T-helper 2 cell treated with Interferon-gamma antibody and Interleukin-4, amounts not matched to agents 5 μg/mL and 100 μg/mL, for 36 hours (primary cell): ENCODE measurements at regions not wholly inside any gene's neighbourhood (a gene's known extent, or its start where the extent isn't known, plus 50 kb on each side); places are given as distances from the start of the nearest gene placed in this dataset.
"Not testable (repeated sequence)": the region's sequence is repeated elsewhere in the genome, so short reads cannot be mapped to it uniquely, and the experiment has no call there.

Experiments used
- DNase-seq: peaks from one replicate; pipeline ENCODE4 v3.0.0; 2021; ENCODE audit warnings: low spot score
- H3K27ac Mint-ChIP-seq: one replicate; pipeline ENCODE4 v1.8.0; 2021; ENCODE audit warnings: mild to moderate bottlenecking, mixed read lengths
- H3K27me3 Mint-ChIP-seq: one replicate; pipeline ENCODE4 v1.8.0; 2021; ENCODE audit warnings: low read depth, mixed read lengths
- H3K36me3 Mint-ChIP-seq: one replicate; pipeline ENCODE4 v1.8.0; 2021; ENCODE audit warnings: low read depth, mixed read lengths
- H3K4me1 Mint-ChIP-seq: one replicate; pipeline ENCODE4 v1.8.0; 2021; ENCODE audit warnings: low read depth, mixed read lengths
- H3K4me3 Mint-ChIP-seq: one replicate; pipeline ENCODE4 v1.8.0; 2022; ENCODE audit warnings: mild to moderate bottlenecking, moderate library complexity, mixed read lengths
- H3K9me3 Mint-ChIP-seq: one replicate; pipeline ENCODE4 v1.8.0; 2021; ENCODE audit warnings: mixed read lengths

- Mint-ChIP-seq H3K36me3 (no peaks in the 10 kb centered on the region), H3K9me3 (no peaks in the 10 kb centered on the region), H3K4me3 (no peak overlapping the region), H3K27me3 (no peaks in the 10 kb centered on the region), H3K27ac (no peak overlapping the region), H3K4me1 (no peaks in the 10 kb centered on the region)
- no peak for DNase-seq
These were observed 167.6 kb downstream of the EPM2A start for GRCh38 chr6:145567684-145568252.

- no peak for DNase-seq
- no peaks in the 10 kb centered on the region for H3K9me3 Mint-ChIP-seq
- no peaks in the 10 kb centered on the region for H3K27me3 Mint-ChIP-seq
- H3K36me3 Mint-ChIP-seq, result no peaks in the 10 kb centered on the region
- H3K4me3 Mint-ChIP-seq, result no peak overlapping the region
- no peaks in the 10 kb centered on the region for H3K4me1 Mint-ChIP-seq
- H3K27ac Mint-ChIP-seq, result no peak overlapping the region
These were observed 166.2 kb downstream of the EPM2A start for GRCh38 chr6:145569140-145569539.

- not testable (repeated sequence) for H3K27me3 Mint-ChIP-seq, DNase-seq, H3K36me3 Mint-ChIP-seq, H3K27ac Mint-ChIP-seq, H3K4me1 Mint-ChIP-seq, H3K9me3 Mint-ChIP-seq, H3K4me3 Mint-ChIP-seq
These were observed 165.0 kb downstream of the EPM2A start for GRCh38 chr6:145570336-145570735.

GRCh38 chr6:145574269-145574668 lies 161.1 kb downstream of the EPM2A start:
- not testable (repeated sequence) for H3K4me3 Mint-ChIP-seq, DNase-seq, H3K4me1 Mint-ChIP-seq, H3K27ac Mint-ChIP-seq, H3K36me3 Mint-ChIP-seq, H3K27me3 Mint-ChIP-seq
- H3K9me3 Mint-ChIP-seq, result peaks cover 23% of the 10 kb centered on the region
